ENCODE measurements at regions not wholly inside any gene's neighbourhood (a gene's known extent, or its start where the extent isn't known, plus 50 kb on each side); places are given as distances from the start of the nearest gene placed in this dataset.

GRCh38 chr20:51118216-51118615 is 95.3 kb upstream of the KCNG1 start:
- no peak for FAIRE-seq

DNA sequence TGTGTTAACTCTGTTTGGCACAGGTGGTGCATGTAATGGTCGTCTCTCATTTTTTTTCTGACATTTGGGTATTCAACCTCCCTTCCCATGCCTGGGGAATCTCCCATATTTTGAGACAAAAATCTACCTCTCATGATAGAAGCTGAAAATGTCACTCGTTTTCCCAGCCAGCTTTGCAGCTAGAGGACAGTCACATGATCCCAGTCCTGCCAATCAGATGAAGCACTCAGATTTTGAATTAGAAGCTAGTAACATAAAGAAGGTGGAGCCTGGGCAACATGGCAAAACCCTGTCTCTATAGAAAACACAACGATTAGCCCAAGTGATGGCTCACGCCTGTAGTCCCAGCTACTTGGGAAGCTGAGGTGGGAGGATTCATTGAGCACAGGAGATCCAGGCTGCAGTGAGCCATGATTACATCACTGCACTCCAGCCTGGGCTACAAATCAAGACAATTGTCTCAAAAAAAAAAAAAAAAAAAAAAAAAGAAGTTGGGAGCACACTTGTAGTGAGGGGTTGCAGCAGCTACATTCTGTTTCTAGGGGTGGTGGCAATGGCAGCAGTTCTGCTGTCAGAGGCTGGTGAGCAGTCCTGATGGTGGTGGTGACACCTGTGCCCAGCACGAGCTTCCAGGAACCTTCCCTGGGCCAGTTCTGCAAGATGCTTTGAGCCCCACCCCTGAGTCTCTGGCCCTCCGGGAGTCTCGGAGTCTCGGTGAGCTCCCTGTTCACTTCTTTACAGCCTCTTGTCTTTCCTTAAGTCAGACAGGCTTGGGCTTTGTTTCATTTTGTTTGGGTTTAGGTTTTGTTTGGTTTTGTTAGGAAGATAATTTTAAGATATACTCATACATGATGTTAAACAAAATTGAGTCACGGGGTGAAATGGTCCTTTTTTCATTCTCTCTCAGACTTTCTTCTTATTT is 94.1 kb upstream of the KCNG1 start:
- TF ChIP-seq CTCF (optimal IDR thresholded peaks at IDR 0.05 in 1 of 3, IDR thresholded peaks at IDR 0.05 in 1 of 3, conservative IDR thresholded peaks at IDR 0.05 in 1 of 3; ENCODE audit: extremely low read depth in 1 of 3, insufficient read depth in 2 of 3, low read length in 3 of 3) = no peak
- no peaks in the 10 kb centered on the region for H4K20me1 ChIP-seq (ENCODE audit: control insufficient read depth, extremely low read depth, insufficient read depth, low read length)
- no peaks in the 10 kb centered on the region for H3K79me2 ChIP-seq (ENCODE audit: control insufficient read depth, insufficient read depth, low read length)
- no peak overlapping the region for H3K4me2 ChIP-seq (ENCODE audit: control insufficient read depth, extremely low read depth, insufficient read depth, low read depth, low read length)
- no peak overlapping the region for H3K4me3 ChIP-seq (ENCODE audit: control insufficient read depth in 2 of 3, extremely low read depth in 1 of 3, insufficient read depth in 2 of 3, low read depth in 1 of 3, low read length in 3 of 3)
- dilution Hi-C loops (cut with MboI; ENCODE audit: extremely low pct_ligation_motif_present, low sequenced_read_pairs) = no loop called here
- H2AFZ ChIP-seq (ENCODE audit: control insufficient read depth, low read length) = no peak overlapping the region
- no peaks in the 10 kb centered on the region for H3K9me3 ChIP-seq (ENCODE audit: control insufficient read depth, low read depth, low read length)
- H3K9me1 ChIP-seq (ENCODE audit: control insufficient read depth, extremely low read depth, insufficient read depth, low read length) = no peaks in the 10 kb centered on the region
- H3K27ac ChIP-seq (ENCODE audit: control insufficient read depth, insufficient read depth, low read length) = no peak overlapping the region
- H3K9ac ChIP-seq (ENCODE audit: control insufficient read depth, extremely low read depth, insufficient read depth, low read length) = no peak overlapping the region
- H3K4me1 ChIP-seq (ENCODE audit: control insufficient read depth, extremely low read depth, insufficient read depth, low read length) = peaks cover 9% of the 10 kb centered on the region
- DNase-seq (ENCODE audit: low read depth, low spot score) (no peak), FAIRE-seq (no peak)
- H3K27me3 ChIP-seq (ENCODE audit: control insufficient read depth, extremely low read depth, insufficient read depth, low read length) = peaks cover 7% of the 10 kb centered on the region
- H3K36me3 ChIP-seq (ENCODE audit: control insufficient read depth in 2 of 2, extremely low read depth in 1 of 2, insufficient read depth in 2 of 2, low read length in 2 of 2) = no peaks in the 10 kb centered on the region

More at GRCh38 chr20:51118216-51118615, 95.3 kb upstream of the KCNG1 start:
- Histone ChIP-seq H3K9ac (ENCODE audit: control insufficient read depth, extremely low read depth, insufficient read depth, low read length) (no peak overlapping the region), H3K4me1 (ENCODE audit: control insufficient read depth, extremely low read depth, insufficient read depth, low read length) (peaks cover 19% of the 10 kb centered on the region), H3K4me2 (ENCODE audit: control insufficient read depth, extremely low read depth, insufficient read depth, low read depth, low read length) (no peak overlapping the region), H3K9me1 (ENCODE audit: control insufficient read depth, extremely low read depth, insufficient read depth, low read length) (no peaks in the 10 kb centered on the region), H3K36me3 (ENCODE audit: control insufficient read depth in 2 of 2, extremely low read depth in 1 of 2, insufficient read depth in 2 of 2, low read length in 2 of 2) (no peaks in the 10 kb centered on the region), H3K79me2 (ENCODE audit: control insufficient read depth, insufficient read depth, low read length) (no peaks in the 10 kb centered on the region), H4K20me1 (ENCODE audit: control insufficient read depth, extremely low read depth, insufficient read depth, low read length) (no peaks in the 10 kb centered on the region), H2AFZ (ENCODE audit: control insufficient read depth, low read length) (no peak overlapping the region), H3K4me3 (ENCODE audit: control insufficient read depth in 2 of 3, extremely low read depth in 1 of 3, insufficient read depth in 2 of 3, low read depth in 1 of 3, low read length in 3 of 3) (no peak overlapping the region), H3K27me3 (ENCODE audit: control insufficient read depth, extremely low read depth, insufficient read depth, low read length) (peaks cover 7% of the 10 kb centered on the region), H3K27ac (ENCODE audit: control insufficient read depth, insufficient read depth, low read length) (no peak overlapping the region), H3K9me3 (ENCODE audit: control insufficient read depth, low read depth, low read length) (no peaks in the 10 kb centered on the region)
- dilution Hi-C loops (cut with MboI; ENCODE audit: extremely low pct_ligation_motif_present, low sequenced_read_pairs) = no loop called here
- DNase-seq (ENCODE audit: low read depth, low spot score) = no peak
- TF ChIP-seq EZH2 (IDR thresholded peaks at IDR 0.05; ENCODE audit: low read length) = no peak
- TF ChIP-seq CTCF (optimal IDR thresholded peaks at IDR 0.05 in 1 of 3, IDR thresholded peaks at IDR 0.05 in 1 of 3, conservative IDR thresholded peaks at IDR 0.05 in 1 of 3; ENCODE audit: extremely low read depth in 1 of 3, insufficient read depth in 2 of 3, low read length in 3 of 3) = no peak
